Heart left ventricle (tissue), 13 donors: ENCODE measurements at regions not wholly inside any gene's neighbourhood (a gene's known extent, or its start where the extent isn't known, plus 50 kb on each side); places are given as distances from the start of the nearest gene placed in this dataset.

Experiments used
- POLR2A ChIP-seq, 2 donors: fragments of 450-650 bp; IDR thresholded peaks; one replicate each; pipeline ENCODE4 v1.6.1; 2017; ENCODE audit warnings: antibody characterized with exemption in 2 of 2, mild to moderate bottlenecking in 2 of 2, moderate library complexity in 2 of 2
- TF ChIP-seq, protein P1 (sequence below), 12 donors: fragments of 200-600 bp; sonication (generic) in 4 of 12; IDR thresholded peaks; one replicate each; pipeline versions ENCODE4 v1.5.0 to v1.8.0; 2018 to 2022; ENCODE audit warnings: antibody characterized with exemption in 12 of 12, mild to moderate bottlenecking in 5 of 12
- donor health status: ischemic (EF 13 %, LVEDD 7.1; RV severe dilation, severe dysfunction).
- donor health status: DM: no; HTN: yes; CAD: no.
- donor health status: DM: no; HTN: no; CAD: no.
- donor health status: ischemic (EF 25% LVEDD 6.9; RV normal size, moderate dysfunction).
- donor health status: ischemic (EF 25% LVEDD 5.7; RV mildly dilated, moderate dysfunction).
- donor health status: ischemic (EF 35%, LVEDD 5.7; RV mildly dilated, moderate dysfunction).
- donor health status: nonischemic (EF 11% LVEDD 7.7; RV severe dilation, severe dysfunction).
- donor health status: DM: yes; HTN: yes; CAD: no.
- donor health status: PGD.
- donor health status: ischemic (EF 29% LVEDD 5.4; RV normal size, mild dysfunction).
- donor health status: nonischemic (EF 23%, LVEDD 6.1; RV moderate dilation, normal function).

DNA sequence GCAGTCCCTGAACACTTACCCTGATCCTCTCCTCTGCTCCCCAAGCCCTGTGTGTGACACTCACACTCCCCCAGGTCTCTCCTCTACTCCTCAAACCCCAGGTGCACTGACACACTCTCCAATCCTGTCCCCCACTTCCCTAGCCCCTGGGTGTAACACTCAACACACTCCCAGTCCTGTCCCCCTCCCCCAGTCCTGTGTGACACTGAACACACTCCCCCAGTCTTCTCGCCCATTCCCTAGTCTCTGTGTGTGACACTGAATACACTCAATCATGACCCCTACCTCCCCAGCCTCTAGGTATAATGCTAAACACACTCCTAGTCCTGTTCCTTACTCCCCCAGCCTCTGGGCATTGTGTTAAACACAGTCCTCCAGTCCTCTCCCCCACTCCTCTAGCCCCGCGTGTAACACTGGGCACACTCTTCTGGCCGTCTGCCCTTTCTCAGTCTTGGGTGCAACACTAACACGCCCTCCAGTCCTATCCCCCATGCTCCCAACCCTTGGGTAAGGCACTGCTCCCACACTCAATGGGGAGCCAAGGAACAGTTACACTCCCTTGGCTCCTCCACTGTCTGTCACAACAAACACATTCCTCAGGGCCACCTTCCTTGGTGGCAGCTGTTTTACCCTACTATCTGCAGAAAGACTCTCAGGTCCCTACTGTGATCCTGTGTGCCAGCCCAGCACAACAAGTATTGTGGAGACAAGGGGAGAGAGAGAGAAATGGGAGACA is 82.5 kb upstream of the PKDCC start:
- TF ChIP-seq, protein P1, sequence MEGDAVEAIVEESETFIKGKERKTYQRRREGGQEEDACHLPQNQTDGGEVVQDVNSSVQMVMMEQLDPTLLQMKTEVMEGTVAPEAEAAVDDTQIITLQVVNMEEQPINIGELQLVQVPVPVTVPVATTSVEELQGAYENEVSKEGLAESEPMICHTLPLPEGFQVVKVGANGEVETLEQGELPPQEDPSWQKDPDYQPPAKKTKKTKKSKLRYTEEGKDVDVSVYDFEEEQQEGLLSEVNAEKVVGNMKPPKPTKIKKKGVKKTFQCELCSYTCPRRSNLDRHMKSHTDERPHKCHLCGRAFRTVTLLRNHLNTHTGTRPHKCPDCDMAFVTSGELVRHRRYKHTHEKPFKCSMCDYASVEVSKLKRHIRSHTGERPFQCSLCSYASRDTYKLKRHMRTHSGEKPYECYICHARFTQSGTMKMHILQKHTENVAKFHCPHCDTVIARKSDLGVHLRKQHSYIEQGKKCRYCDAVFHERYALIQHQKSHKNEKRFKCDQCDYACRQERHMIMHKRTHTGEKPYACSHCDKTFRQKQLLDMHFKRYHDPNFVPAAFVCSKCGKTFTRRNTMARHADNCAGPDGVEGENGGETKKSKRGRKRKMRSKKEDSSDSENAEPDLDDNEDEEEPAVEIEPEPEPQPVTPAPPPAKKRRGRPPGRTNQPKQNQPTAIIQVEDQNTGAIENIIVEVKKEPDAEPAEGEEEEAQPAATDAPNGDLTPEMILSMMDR (IDR thresholded peaks at IDR 0.05) = no peak
- TF ChIP-seq POLR2A (IDR thresholded peaks at IDR 0.05) = no peak
